Loucy (cell line): ENCODE measurements at regions not wholly inside any gene's neighbourhood (a gene's known extent, or its start where the extent isn't known, plus 50 kb on each side); places are given as distances from the start of the nearest gene placed in this dataset.

Experiments used
- H2AFZ ChIP-seq: fragments of 200-600 bp; sonication (generic); 2 replicates; pipeline ENCODE4 v1.6.0; 2016; ENCODE audit warnings: antibody characterized with exemption, mild to moderate bottlenecking, low read length, moderate library complexity
- H3F3A ChIP-seq: fragments of 200-600 bp; 2 replicates; pipeline ENCODE4 v1.6.0; 2016; ENCODE audit warnings: antibody characterized with exemption, low read depth, mild to moderate bottlenecking
- H3K27me3 ChIP-seq: fragments of 200-600 bp; sonication (generic); 2 replicates; pipeline ENCODE4 v1.6.1; 2014; ENCODE audit warnings: low read length, mild to moderate bottlenecking; ENCODE audit not compliant: insufficient read depth, poor library complexity, severe bottlenecking
- H3K36me3 ChIP-seq: fragments of 200-600 bp; sonication (generic); 2 replicates; pipeline ENCODE4 v1.6.1; 2016; ENCODE audit warnings: low read length; ENCODE audit not compliant: insufficient read depth
- H3K4me1 ChIP-seq: fragments of 200-600 bp; sonication (generic); 2 replicates; pipeline ENCODE4 v1.5.1; 2014; ENCODE audit warnings: low read length, mild to moderate bottlenecking; ENCODE audit not compliant: insufficient read depth, poor library complexity, severe bottlenecking
- H3K4me2 ChIP-seq: fragments of 200-600 bp; sonication (generic); 2 replicates; pipeline ENCODE4 v1.6.0; 2014; ENCODE audit warnings: antibody characterized with exemption, low read length, low read depth, mild to moderate bottlenecking; ENCODE audit not compliant: poor library complexity, severe bottlenecking
- H3K4me3 ChIP-seq: fragments of 200-600 bp; sonication (generic); 2 replicates; pipeline ENCODE4 v1.5.1; 2014; ENCODE audit warnings: low read length, mild to moderate bottlenecking, mixed read lengths; ENCODE audit not compliant: poor library complexity, severe bottlenecking
- H3K79me2 ChIP-seq: fragments of 200-600 bp; sonication (generic); 2 replicates; pipeline ENCODE4 v1.6.1; 2014; ENCODE audit warnings: low read length; ENCODE audit not compliant: insufficient read depth
- H3K9ac ChIP-seq: fragments of 200-600 bp; sonication (generic); 2 replicates; pipeline ENCODE4 v1.6.0; 2014; ENCODE audit warnings: mild to moderate bottlenecking, low read depth, low read length, moderate library complexity; ENCODE audit not compliant: poor library complexity, severe bottlenecking
- H3K9me2 ChIP-seq: fragments of 200-600 bp; sonication (generic); replicated peaks from 2 replicates; pipeline ENCODE4 v1.6.1; 2016; ENCODE audit warnings: low read depth, low read length, mixed read lengths
- H3K9me3 ChIP-seq: fragments of 200-600 bp; sonication (generic); 2 replicates; pipeline ENCODE4 v1.6.1; 2014; ENCODE audit warnings: mild to moderate bottlenecking, antibody characterized with exemption, low read length, low read depth; ENCODE audit not compliant: insufficient read depth
- H4K20me1 ChIP-seq: fragments of 200-600 bp; sonication (generic); 2 replicates; pipeline ENCODE4 v1.6.0; 2014; ENCODE audit warnings: antibody characterized with exemption, low read length, mild to moderate bottlenecking; ENCODE audit not compliant: insufficient read depth, poor library complexity, severe bottlenecking
- EZH2phosphoT487 ChIP-seq: fragments of 200-600 bp; IDR thresholded peaks from 2 replicates; pipeline ENCODE4 v1.6.1; 2018; ENCODE audit warnings: antibody characterized with exemption, mild to moderate bottlenecking, moderate library complexity, borderline replicate concordance
- TF ChIP-seq, protein P1 (sequence below): fragments of 200-600 bp; sonication (generic); conservative IDR thresholded peaks from 2 replicates; pipeline ENCODE4 v1.5.1; 2014; ENCODE audit warnings: mild to moderate bottlenecking, antibody characterized with exemption, low read length

DNA sequence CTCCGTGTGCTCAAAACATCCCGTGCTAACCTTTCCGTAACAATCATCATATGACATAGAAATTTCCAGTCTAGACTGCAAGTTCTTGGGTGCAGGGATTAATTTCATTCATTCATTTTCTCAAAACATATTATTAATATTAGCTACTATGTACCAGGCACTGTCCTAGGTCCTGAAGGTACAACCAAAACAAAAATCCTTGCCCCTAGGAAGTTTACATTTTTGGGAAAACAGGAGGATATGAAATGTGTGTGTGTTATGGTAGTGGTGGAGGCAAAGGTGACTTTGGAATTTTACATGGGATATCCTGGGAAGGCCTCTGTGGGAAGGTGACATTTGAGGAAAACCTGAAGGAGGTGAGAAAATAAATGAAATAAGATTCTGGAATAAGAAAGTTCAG lies 222.6 kb downstream of the LRRC3B start:
- Histone ChIP-seq H3K9me3 (no peaks in the 10 kb centered on the region), H3K27me3 (no peaks in the 10 kb centered on the region), H4K20me1 (no peaks in the 10 kb centered on the region), H3K9me2 (no peaks in the 10 kb centered on the region), H3K4me3 (no peak overlapping the region), H3K4me1 (no peaks in the 10 kb centered on the region), H3K9ac (no peak overlapping the region), H3K4me2 (no peak overlapping the region), H2AFZ (no peak overlapping the region), H3F3A (no peaks in the 10 kb centered on the region), H3K79me2 (no peaks in the 10 kb centered on the region), H3K36me3 (no peaks in the 10 kb centered on the region)
- no peak for TF ChIP-seq EZH2phosphoT487

DNA sequence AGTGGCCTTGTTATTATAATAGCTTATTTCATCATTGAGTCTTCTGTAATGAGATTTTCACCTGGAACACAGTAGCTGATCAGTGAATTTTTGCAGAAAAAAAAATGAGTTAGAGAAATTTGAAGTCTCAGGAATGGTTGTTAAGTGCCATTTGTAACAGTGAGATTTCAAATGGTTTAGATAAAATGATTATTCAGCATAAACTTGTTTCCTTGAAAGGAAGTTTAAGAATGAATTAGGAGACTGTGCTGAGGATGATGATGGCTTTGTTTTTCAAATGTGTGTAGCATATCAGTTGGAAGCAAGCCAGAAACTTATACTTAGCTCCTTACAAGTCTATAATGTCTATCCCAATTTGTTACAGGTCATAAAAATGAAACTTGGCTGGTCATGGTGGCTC lies 225.1 kb downstream of the LRRC3B start:
- H3K4me3 ChIP-seq: no peak overlapping the region
- no peak overlapping the region for H3K9ac ChIP-seq
- no peaks in the 10 kb centered on the region for H3K9me2 ChIP-seq
- H3K36me3 ChIP-seq: no peaks in the 10 kb centered on the region
- no peaks in the 10 kb centered on the region for H3K4me1 ChIP-seq
- no peak overlapping the region for H3K4me2 ChIP-seq
- H3K79me2 ChIP-seq: no peaks in the 10 kb centered on the region
- no peak overlapping the region for H2AFZ ChIP-seq
- no peaks in the 10 kb centered on the region for H4K20me1 ChIP-seq
- H3F3A ChIP-seq: no peaks in the 10 kb centered on the region
- no peaks in the 10 kb centered on the region for H3K9me3 ChIP-seq
- H3K27me3 ChIP-seq: no peaks in the 10 kb centered on the region
- TF ChIP-seq EZH2phosphoT487: no peak
- TF ChIP-seq, protein P1, sequence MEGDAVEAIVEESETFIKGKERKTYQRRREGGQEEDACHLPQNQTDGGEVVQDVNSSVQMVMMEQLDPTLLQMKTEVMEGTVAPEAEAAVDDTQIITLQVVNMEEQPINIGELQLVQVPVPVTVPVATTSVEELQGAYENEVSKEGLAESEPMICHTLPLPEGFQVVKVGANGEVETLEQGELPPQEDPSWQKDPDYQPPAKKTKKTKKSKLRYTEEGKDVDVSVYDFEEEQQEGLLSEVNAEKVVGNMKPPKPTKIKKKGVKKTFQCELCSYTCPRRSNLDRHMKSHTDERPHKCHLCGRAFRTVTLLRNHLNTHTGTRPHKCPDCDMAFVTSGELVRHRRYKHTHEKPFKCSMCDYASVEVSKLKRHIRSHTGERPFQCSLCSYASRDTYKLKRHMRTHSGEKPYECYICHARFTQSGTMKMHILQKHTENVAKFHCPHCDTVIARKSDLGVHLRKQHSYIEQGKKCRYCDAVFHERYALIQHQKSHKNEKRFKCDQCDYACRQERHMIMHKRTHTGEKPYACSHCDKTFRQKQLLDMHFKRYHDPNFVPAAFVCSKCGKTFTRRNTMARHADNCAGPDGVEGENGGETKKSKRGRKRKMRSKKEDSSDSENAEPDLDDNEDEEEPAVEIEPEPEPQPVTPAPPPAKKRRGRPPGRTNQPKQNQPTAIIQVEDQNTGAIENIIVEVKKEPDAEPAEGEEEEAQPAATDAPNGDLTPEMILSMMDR: no peak

DNA sequence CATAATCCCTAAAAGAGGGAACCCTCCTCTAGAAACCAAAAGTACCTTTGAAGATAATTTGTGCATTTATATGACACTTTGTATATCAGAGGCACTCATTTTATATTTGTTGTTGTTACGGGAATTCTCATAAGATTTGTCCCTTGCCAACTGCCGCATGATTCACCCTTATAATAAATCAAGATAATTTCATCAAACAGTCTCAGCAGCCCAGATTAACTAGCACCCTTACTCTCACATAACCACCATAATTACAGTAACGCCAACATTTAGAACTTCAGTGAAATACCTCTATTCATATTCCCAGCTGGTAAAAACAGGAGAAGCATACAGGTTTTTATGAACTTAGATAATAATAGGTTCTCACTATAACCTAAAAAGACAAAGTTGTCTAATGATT lies 271.9 kb downstream of the LRRC3B start:
- TF ChIP-seq, protein P1: no peak
- TF ChIP-seq EZH2phosphoT487: no peak
- H3K4me3 ChIP-seq: no peak overlapping the region
- no peaks in the 10 kb centered on the region for H3K4me1 ChIP-seq
- no peaks in the 10 kb centered on the region for H3K9me2 ChIP-seq
- no peaks in the 10 kb centered on the region for H3F3A ChIP-seq
- H3K27me3 ChIP-seq: no peaks in the 10 kb centered on the region
- no peak overlapping the region for H2AFZ ChIP-seq
- H4K20me1 ChIP-seq: no peaks in the 10 kb centered on the region
- H3K79me2 ChIP-seq: no peaks in the 10 kb centered on the region
- H3K9ac ChIP-seq: no peak overlapping the region
- H3K36me3 ChIP-seq: no peaks in the 10 kb centered on the region
- no peak overlapping the region for H3K4me2 ChIP-seq
- H3K9me3 ChIP-seq: no peaks in the 10 kb centered on the region

DNA sequence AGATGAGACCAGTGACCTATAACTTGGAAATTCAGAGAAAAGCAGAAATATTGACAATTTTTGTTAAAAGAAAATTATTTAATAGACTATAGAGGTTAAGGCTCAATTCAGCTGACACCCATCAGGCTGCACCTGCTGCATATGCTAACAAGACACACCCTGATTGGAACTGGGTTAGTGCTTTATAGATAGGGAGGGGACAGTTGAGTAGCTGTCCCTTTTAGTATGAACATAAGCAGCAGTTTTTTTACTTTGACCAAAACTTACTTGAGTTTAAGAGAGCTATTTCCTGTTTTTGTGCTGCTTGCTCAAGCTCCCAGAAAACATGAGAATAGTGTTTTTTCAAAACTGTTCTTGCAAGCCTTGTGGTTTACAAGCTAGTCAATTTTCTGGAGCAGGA lies 292.6 kb downstream of the LRRC3B start:
- Histone ChIP-seq H3K9me3 (no peaks in the 10 kb centered on the region), H3K36me3 (no peaks in the 10 kb centered on the region), H2AFZ (no peak overlapping the region), H3K79me2 (no peaks in the 10 kb centered on the region), H3F3A (no peaks in the 10 kb centered on the region), H3K4me2 (no peak overlapping the region), H3K9ac (no peak overlapping the region), H3K9me2 (no peaks in the 10 kb centered on the region), H4K20me1 (no peaks in the 10 kb centered on the region), H3K4me3 (no peak overlapping the region), H3K4me1 (no peaks in the 10 kb centered on the region), H3K27me3 (no peaks in the 10 kb centered on the region)
- TF ChIP-seq, protein P1: no peak
- TF ChIP-seq EZH2phosphoT487: no peak
